Tibial artery (tissue), 4 donors: ENCODE measurements at regions not wholly inside any gene's neighbourhood (a gene's known extent, or its start where the extent isn't known, plus 50 kb on each side); places are given as distances from the start of the nearest gene placed in this dataset.

ENCODE experiments used
- DNase-seq, 2 donors: peaks; one replicate each; pipeline ENCODE4 v3.0.0-alpha.2; 2019
- H3K27ac ChIP-seq, 2 donors: fragments of 200-600 bp; sonication (generic) in 1 of 2; 1 replicate in 1 of 2; 2 replicates in 1 of 2; pipeline ENCODE4 v1.5.1; 2018 to 2019; ENCODE audit warnings: mild to moderate bottlenecking in 1 of 2
- H3K27me3 ChIP-seq, 2 donors: fragments of 200-600 bp; sonication (generic) in 1 of 2; one replicate each; pipeline versions ENCODE4 v1.5.1 to v1.6.0; 2016 to 2019
- H3K36me3 ChIP-seq, 3 donors: fragments of 200-600 bp; sonication (generic) in 2 of 3; one replicate each; pipeline ENCODE4 v1.5.1; 2016 to 2019; ENCODE audit warnings: mild to moderate bottlenecking in 2 of 3
- H3K4me1 ChIP-seq, 4 donors: fragments of 200-600 bp; sonication (generic) in 2 of 4; 1 replicate in 3 of 4; 2 replicates in 1 of 4; pipeline ENCODE4 v1.5.1; 2016 to 2019
- H3K4me3 ChIP-seq, 2 donors: fragments of 200-600 bp; sonication (generic) in 1 of 2; 1 replicate in 1 of 2; 2 replicates in 1 of 2; pipeline ENCODE4 v1.5.1; 2018 to 2019; ENCODE audit warnings: mild to moderate bottlenecking in 2 of 2
- H3K9me3 ChIP-seq, 3 donors: fragments of 200-600 bp; sonication (generic) in 1 of 3; one replicate each; pipeline ENCODE4 v1.5.1; 2016 to 2019
- intact Hi-C: fragments of 100-400 bp; cut with DNase I; formaldehyde crosslinking; loops from one replicate; pipeline ENCODE4 v1.15.0; 2023; ENCODE audit warnings: low total_unique reads
- TF ChIP-seq, protein P1 (sequence below), 2 experiments: fragments of 200-600 bp in 1 of 2; fragments of 450-650 bp in 1 of 2; IDR thresholded peaks; one replicate each; pipeline ENCODE4 v1.5.1; 2017 to 2019; ENCODE audit warnings: antibody characterized with exemption in 2 of 2, mild to moderate bottlenecking in 1 of 2, moderate library complexity in 1 of 2

DNA sequence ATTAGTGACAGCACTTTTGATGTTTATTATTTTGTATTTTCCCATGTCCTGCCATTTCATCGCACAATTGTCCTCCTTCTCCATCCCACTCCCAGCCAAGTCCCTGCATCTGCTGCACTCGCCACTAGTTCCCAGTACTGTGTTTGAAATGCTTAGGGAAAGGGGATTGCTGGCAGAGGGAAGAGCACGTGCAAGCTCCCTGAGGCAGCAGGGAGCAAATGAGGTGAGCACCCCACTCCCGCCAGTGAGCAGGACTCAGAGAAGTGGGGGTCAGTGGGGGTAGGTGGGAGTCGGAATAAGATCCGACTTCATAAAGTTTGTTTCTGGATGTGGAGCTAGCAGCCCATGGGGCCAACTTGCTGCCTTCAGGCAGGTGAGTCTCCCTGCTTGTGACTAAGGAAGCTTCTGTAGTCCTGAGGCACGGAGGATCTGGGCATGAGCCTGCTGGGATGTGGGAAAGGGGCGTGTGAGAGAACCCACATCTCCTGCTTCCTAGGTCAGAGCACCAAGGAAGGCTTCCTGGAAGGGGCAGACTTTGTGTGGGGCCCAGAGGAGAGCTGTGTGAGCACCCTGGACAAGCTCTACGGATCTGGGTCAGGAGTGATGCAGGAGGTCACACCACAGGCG, 99.7 kb upstream of the TLE3 start:
- Histone ChIP-seq H3K4me3 (no peak overlapping the region), H3K36me3 (no peaks in the 10 kb centered on the region), H3K4me1 (peaks cover 0 to 30% (median 24%) of the 10 kb centered on the region in 4 donors), H3K27me3 (no peaks in the 10 kb centered on the region), H3K9me3 (no peaks in the 10 kb centered on the region), H3K27ac (no peak overlapping the region)
- intact Hi-C loops: loop anchor here (5.0 kb wide), 1 partner anchor 65 kb away; no protein-coding TSS in a partner anchor
- DNase-seq: peak in 1 of 2 donors; percentile 39
- TF ChIP-seq, protein P1, sequence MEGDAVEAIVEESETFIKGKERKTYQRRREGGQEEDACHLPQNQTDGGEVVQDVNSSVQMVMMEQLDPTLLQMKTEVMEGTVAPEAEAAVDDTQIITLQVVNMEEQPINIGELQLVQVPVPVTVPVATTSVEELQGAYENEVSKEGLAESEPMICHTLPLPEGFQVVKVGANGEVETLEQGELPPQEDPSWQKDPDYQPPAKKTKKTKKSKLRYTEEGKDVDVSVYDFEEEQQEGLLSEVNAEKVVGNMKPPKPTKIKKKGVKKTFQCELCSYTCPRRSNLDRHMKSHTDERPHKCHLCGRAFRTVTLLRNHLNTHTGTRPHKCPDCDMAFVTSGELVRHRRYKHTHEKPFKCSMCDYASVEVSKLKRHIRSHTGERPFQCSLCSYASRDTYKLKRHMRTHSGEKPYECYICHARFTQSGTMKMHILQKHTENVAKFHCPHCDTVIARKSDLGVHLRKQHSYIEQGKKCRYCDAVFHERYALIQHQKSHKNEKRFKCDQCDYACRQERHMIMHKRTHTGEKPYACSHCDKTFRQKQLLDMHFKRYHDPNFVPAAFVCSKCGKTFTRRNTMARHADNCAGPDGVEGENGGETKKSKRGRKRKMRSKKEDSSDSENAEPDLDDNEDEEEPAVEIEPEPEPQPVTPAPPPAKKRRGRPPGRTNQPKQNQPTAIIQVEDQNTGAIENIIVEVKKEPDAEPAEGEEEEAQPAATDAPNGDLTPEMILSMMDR (IDR thresholded peaks at IDR 0.05): no peak

GRCh38 chr15:70196372-70197316, 98.9 kb upstream of the TLE3 start:
- H3K27ac ChIP-seq: peak overlapping the region; percentile 75 to 81
- peak; percentile 63 to 88 for DNase-seq
- intact Hi-C loops: loop anchor here (5.0 kb wide), 1 partner anchor 66 kb away; no protein-coding TSS in a partner anchor
- H3K27me3 ChIP-seq: no peaks in the 10 kb centered on the region
- no peaks in the 10 kb centered on the region for H3K36me3 ChIP-seq
- no peaks in the 10 kb centered on the region for H3K9me3 ChIP-seq
- TF ChIP-seq, protein P1 (IDR thresholded peaks at IDR 0.05): no peak
- H3K4me3 ChIP-seq: no peak overlapping the region
- peaks cover 0 to 30% (median 24%) of the 10 kb centered on the region in 4 donors for H3K4me1 ChIP-seq

- H3K36me3 ChIP-seq: no peaks in the 10 kb centered on the region
- H3K4me1 ChIP-seq: peaks cover 0 to 30% (median 24%) of the 10 kb centered on the region in 4 donors
- H3K27me3 ChIP-seq: no peaks in the 10 kb centered on the region
- DNase-seq: peak; percentile 85 to 95
- peak overlapping the region; percentile 75 to 81 for H3K27ac ChIP-seq
- H3K9me3 ChIP-seq: no peaks in the 10 kb centered on the region
- intact Hi-C loops: loop anchor here (5.0 kb wide), 1 partner anchor 67 kb away; no protein-coding TSS in a partner anchor
- TF ChIP-seq, protein P1 (IDR thresholded peaks at IDR 0.05): no peak
- no peak overlapping the region for H3K4me3 ChIP-seq
Observed at GRCh38 chr15:70195587-70196305, 98.0 kb upstream of the TLE3 start.

DNA sequence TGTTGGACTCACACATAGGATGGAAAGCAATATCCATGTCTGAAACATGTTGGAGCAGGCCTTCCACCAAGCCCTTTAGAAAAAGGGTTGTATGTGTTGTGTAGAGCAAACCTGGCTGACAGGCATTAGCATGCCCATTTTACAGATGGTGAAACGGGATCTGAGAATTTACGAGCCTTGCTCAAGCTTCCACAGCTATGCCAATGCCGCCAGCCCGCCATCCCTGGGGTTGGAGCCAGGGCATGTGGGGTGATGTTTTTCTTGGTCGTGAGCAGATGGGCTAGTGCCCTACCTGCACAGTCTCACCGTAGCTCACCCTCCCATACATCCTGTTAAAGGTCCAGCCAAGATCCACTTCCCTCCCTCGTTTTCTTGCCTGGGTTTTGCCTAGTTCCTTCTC, 97.5 kb upstream of the TLE3 start:
- H3K4me1 ChIP-seq: peaks cover 0 to 30% (median 24%) of the 10 kb centered on the region in 4 donors
- no peaks in the 10 kb centered on the region for H3K27me3 ChIP-seq
- no peaks in the 10 kb centered on the region for H3K36me3 ChIP-seq
- H3K4me3 ChIP-seq: no peak overlapping the region
- TF ChIP-seq, protein P1 (IDR thresholded peaks at IDR 0.05): no peak
- DNase-seq: no peak
- H3K27ac ChIP-seq: peak overlapping the region; percentile 75 to 81
- H3K9me3 ChIP-seq: no peaks in the 10 kb centered on the region
- intact Hi-C loops: loop anchor here (5.0 kb wide), 1 partner anchor 67 kb away; no protein-coding TSS in a partner anchor

DNA sequence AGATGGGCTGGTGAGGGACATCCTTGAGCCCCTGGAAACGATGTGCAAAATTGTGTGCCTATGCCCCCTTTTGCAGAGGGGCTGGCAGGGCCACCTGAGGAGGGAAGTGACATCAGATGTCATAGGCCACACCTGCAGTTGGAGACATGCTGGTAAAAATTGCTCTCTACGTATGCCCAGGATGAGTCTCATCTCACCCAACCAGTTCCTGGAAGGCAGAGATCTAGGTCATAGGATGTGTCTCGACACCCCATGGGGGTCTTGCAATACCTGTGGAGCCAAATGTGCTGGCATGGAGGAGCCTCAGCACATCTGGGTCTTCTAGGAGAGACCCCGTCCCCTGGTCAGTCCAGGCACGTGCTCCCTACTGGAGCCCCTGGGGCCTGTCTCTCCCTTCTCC, 96.5 kb upstream of the TLE3 start:
- Histone ChIP-seq H3K4me1 (peaks cover 0 to 30% (median 24%) of the 10 kb centered on the region in 4 donors), H3K36me3 (no peaks in the 10 kb centered on the region), H3K27ac (no peak overlapping the region), H3K9me3 (no peaks in the 10 kb centered on the region), H3K27me3 (no peaks in the 10 kb centered on the region), H3K4me3 (no peak overlapping the region)
- intact Hi-C loops: no loop called here
- TF ChIP-seq, protein P1 (IDR thresholded peaks at IDR 0.05): no peak
- DNase-seq: no peak
